ENCODE measurements at regions not wholly inside any gene's neighbourhood (a gene's known extent, or its start where the extent isn't known, plus 50 kb on each side); places are given as distances from the start of the nearest gene placed in this dataset.

DNA sequence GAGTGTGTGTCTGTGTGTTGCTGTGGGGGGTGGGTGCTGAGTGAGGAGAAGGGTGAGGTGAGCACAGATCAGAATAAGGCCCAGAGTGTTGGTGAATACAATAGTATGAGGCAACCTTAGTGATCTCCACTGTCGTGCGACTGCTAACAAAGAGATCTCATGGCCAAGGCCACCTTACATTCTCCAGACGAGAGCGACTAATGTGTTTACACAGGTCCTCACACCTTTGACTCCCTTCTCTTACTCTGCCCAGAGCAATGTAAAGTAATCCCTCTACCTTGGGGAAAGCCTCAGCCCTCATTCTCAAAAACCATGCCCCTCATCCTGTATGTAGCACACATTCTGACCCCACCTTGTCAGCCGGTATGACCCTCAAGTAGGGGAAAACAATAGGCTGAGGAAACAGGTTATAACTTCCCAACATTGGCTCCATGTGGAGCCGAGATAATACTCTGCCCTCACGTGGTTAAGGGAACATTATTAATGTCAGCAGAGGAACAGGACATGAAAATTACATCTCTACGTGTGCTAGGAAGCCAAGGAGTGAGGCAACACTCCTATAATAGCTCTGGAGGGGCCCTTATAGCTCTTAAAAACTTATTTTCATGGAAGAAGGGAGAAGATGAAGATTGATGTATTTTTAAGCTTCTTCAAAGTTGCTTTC, 323.0 kb upstream of the NT5C1B start:
- TF ChIP-seq, protein P1, sequence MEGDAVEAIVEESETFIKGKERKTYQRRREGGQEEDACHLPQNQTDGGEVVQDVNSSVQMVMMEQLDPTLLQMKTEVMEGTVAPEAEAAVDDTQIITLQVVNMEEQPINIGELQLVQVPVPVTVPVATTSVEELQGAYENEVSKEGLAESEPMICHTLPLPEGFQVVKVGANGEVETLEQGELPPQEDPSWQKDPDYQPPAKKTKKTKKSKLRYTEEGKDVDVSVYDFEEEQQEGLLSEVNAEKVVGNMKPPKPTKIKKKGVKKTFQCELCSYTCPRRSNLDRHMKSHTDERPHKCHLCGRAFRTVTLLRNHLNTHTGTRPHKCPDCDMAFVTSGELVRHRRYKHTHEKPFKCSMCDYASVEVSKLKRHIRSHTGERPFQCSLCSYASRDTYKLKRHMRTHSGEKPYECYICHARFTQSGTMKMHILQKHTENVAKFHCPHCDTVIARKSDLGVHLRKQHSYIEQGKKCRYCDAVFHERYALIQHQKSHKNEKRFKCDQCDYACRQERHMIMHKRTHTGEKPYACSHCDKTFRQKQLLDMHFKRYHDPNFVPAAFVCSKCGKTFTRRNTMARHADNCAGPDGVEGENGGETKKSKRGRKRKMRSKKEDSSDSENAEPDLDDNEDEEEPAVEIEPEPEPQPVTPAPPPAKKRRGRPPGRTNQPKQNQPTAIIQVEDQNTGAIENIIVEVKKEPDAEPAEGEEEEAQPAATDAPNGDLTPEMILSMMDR (conservative IDR thresholded peaks at IDR 0.05; ENCODE audit: low read length), result no peak
- TF ChIP-seq EZH2phosphoT487 (IDR thresholded peaks at IDR 0.05; ENCODE audit: borderline replicate concordance), result no peak

All from Loucy (cell line).